GM12801 (cell line): ENCODE measurements at regions not wholly inside any gene's neighbourhood (a gene's known extent, or its start where the extent isn't known, plus 50 kb on each side); places are given as distances from the start of the nearest gene placed in this dataset.

Source experiments
- CTCF ChIP-seq: IDR thresholded peaks from one replicate; pipeline ENCODE4 v1.5.1; 2011; ENCODE audit warnings: control low read depth; ENCODE audit not compliant: insufficient read length; ENCODE audit errors: extremely low read depth

GRCh38 chr14:87489196-87489819, 503.7 kb downstream of the GALC start:
- TF ChIP-seq CTCF = no peak

- TF ChIP-seq CTCF = no peak
Observed at GRCh38 chr14:87483271-87484260, 509.4 kb downstream of the GALC start.

GRCh38 chr14:87468531-87468930, 524.5 kb downstream of the GALC start:
- no peak for TF ChIP-seq CTCF

GRCh38 chr14:87467578-87467977, 525.4 kb downstream of the GALC start:
- no peak for TF ChIP-seq CTCF

- no peak for TF ChIP-seq CTCF
Observed at GRCh38 chr14:87465770-87466169, 527.2 kb downstream of the GALC start.

- no peak for TF ChIP-seq CTCF
Observed at GRCh38 chr14:87461704-87462103, 531.3 kb downstream of the GALC start.

GRCh38 chr14:87457720-87458119, 535.3 kb downstream of the GALC start:
- no peak for TF ChIP-seq CTCF
